HG02759 (cell line): ENCODE measurements at regions not wholly inside any gene's neighbourhood (a gene's known extent, or its start where the extent isn't known, plus 50 kb on each side); places are given as distances from the start of the nearest gene placed in this dataset.

ENCODE experiments used
- ATAC-seq: cut with Tn5 transposase; IDR thresholded peaks from one replicate; pipeline ENCODE4 v1.9.1; 2021; ENCODE audit warnings: mild to moderate bottlenecking, moderate library complexity; ENCODE audit not compliant: unreplicated experiment

DNA sequence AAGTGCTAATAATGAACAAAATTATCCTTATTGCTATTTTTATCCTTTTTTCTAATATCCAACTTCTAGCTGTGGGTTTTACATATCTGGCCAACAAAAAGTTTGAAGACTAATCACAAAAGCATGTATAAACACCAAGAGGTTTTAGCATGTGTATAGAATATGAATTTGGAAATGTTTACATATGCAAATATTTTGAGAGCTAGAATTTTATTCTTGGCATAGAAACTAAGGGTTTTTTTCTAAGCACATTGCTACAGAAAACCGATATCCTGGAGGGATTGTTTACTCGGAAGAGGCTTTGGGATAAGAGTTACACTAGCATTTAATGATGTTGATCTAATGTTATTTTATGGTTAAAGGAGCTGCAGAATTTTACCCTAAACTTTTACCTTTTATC lies 392.1 kb downstream of the EFNB2 start:
- no peak for ATAC-seq

DNA sequence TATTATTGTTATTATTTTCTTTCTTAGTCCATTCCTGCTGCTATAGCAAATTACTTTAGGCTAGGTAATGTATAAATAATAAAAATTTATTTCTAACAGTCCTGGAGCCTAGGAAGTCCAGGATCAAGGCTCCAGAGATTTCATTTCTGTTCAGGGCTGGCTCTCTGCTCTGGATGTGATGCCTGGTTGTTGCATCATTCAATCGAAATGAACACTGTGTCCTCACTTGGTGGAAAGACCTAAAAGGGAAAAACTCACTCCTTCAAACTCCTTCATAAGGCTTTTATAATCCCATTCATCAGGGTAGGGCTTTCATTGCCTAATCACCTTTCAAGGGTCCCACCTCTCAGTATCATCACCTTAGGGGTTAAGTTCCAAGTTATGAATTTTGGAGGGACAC lies 395.0 kb downstream of the EFNB2 start:
- ATAC-seq, result no peak

DNA sequence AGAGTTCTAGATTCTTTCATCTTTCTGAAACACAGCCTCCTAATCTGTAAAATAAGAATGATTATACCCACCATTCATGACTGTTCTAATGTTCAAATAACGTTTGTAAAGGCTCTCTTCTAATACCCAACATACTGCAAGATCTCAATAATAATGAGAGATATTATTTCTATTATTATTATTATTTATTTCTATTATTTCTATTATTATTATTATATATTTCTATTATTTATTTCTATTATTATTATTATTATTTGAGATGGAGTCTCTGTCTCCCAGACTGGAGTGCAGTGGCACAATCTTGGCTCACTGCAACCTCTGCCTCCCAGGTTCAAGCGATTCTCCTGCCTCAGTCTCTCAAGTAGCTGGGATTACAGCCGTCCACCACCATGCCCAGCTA lies 395.5 kb downstream of the EFNB2 start:
- ATAC-seq, result no peak

DNA sequence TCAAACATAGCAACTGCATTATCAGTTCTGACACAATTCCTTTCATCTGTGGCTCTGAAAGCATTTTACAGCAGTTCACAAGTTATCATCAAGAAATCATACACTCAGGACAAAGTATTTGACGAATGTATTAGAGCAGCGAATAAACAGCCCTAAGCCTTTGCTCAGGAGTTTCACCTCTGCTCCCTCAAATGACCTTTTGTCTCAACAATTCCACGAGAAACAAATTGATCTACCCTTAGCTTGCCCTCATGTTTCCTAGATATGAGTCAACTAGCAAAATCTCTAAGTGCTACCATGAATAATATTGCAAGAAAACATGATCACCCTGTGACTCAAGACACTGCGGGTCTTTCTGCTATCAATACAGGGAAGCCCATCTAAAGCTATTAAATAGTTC lies 396.1 kb downstream of the EFNB2 start:
- no peak for ATAC-seq

DNA sequence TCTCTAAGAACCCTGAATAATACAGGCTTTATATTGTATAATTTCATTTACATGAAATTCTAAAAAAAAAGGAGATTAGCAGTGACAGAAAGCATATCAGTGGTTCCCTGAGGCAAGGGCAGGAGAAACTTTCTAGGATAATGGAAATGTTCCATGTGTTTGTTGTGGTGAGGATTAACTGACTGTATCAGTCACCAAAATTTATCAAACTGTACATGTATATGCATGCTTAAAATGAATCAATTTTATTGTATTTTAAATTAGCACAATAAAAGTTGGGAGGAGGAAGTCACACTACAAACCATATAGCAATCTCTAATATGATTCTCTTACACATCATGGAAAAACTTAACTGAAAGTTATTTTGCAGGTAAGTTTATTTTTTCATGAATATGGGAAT lies 396.8 kb downstream of the EFNB2 start:
- ATAC-seq, result no peak

DNA sequence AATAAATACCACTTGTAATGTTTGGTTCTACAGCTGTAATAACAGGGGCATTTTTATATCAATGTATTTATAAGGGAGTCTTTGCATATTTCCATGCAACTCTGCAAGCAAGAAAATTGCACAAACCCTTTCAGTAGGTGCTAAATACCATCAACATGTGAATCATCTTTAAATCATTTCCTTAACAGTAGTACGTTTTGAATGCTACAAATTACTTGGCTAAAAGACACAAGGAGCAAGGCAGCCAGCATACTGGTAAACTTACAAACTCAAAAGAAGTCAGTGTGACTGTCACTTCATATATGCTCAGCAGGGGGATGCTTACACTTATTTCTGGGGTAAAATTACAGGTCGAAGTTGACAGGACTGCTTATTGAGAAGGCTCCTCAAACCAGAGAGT lies 402.4 kb downstream of the EFNB2 start:
- ATAC-seq, result no peak

DNA sequence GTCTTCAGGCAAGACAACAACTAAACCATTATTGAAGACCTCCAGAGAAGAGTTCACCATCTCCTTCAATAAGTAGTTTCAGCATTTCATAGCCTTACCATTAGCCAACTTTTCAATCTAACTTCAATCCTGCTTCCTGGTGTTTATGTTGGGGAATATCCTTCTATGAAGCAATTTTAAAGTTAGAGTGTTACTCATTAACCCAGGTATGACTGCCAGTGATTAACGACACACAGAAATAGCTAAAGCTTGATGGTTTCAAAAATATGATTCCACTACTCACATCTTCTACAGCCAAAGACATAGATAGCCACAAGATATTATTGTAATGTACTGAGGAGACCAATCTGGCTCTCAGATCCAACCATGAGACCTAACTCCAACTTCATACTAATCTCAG lies 403.2 kb downstream of the EFNB2 start:
- no peak for ATAC-seq

DNA sequence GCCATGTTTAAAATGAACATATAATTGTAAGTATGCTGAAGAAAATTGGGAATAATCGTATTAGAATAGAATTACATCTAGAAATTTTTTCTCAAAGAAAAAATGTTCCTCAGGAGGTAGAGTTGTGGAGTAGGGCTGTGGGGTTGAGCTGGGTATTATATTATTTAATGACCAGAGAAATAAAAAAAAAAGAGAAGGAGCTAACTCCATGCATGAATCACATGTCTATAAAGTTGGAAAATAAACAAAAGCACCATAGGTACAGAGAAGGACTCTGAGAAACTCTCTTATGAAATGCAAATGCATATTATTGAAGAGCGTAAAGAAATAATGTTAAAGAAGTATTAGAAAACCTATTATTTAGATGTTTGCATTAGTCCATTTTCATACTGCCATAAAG lies 405.5 kb downstream of the EFNB2 start:
- no peak for ATAC-seq

DNA sequence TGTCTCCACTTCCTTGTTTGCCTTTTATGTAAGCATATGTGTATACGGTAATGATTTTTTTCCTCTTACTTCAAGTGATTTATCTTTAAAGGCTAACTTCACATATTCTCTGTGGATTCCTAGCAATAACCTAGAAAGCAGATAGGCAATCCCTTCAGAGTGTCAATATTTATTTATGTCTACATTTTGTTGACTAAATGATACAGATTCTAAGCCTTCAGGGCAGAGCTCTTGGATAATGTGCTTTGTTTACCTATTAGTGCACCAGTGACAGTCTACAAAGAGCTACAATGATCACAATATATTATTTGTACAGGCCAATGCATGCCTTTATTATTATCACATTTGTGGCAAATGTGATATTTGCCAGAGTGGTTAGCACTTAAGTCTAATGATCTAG lies 406.2 kb downstream of the EFNB2 start:
- no peak for ATAC-seq

DNA sequence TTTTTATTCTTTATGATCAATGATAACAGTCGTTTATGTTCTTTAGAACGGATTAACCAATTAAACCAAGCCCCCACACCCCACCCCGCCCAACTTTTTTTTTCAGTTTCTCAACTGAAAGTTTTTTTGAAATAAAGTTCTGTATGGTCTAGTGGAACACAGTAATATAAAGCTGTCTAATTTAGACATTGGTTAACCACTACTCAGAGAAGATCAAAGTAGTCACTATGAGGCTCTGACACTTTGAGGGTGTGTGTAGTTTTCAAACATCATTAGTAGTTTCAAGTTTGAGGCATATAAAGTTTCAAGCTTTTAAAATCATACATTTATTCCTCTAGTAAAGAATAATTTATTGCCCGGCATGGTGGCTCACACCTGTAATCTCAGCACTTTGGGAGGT lies 413.2 kb downstream of the EFNB2 start:
- no peak for ATAC-seq

DNA sequence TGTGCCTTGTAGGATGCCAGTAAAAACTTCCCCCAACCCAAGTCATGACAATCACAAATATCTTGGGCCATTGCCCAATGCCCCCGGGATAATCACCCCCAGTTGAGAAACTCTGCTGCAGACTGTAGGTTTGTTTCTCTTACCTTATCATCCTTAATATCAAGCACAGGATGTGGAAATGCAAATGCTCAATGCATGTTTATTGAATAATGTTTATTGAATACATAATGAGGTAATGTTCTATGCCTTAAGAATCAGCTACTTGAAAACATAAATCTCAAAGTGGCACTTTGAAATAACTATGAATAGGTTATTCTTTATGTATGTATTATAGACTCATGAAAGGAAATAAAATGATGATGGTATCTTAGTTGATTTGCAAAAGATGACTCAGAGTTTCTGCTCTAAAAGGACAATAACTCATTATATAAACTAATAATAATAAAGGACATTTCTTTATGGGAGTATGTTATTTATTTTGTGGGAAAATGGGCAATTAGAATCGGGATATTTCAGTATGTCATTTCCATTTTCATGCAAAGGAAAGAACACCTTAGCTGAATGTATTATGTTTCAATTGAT lies 414.2 kb downstream of the EFNB2 start:
- no peak for ATAC-seq

DNA sequence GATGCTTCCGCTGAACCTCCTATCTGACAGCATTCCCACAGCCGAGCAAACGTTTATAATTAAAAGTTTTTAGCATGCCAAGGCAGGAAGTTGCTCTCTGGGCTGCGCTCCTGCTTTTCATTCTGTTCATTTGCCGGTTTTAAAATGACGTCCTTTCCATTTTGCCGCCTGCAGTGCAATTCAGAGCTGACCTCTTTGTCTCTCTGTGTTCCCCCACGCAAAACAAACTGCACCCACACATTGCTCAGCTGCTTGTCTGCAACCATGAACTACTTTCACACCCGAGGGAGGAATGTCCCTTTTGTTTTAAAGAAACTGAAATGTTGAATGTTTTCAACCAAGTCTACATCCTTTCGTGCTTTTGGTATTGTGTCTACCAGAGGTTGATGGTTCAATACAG lies 416.5 kb downstream of the EFNB2 start:
- no peak for ATAC-seq

DNA sequence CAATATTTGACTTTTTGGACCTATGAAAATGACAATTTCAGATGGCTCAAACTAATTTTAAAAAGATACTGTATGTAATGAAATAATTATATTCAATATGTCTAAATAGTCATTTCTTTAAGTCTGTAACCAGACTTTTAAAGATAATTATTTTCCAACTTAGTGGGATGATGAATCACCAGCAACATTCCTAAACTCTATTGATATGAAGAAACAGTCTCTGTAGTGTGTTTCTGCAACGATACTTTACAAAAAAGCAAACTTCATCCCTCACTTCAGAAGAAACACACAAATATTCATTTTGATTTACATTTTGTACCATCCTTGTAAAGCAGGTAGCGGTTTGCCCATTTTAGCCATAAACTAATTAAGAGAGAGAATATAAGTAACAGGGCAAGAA lies 417.4 kb downstream of the EFNB2 start:
- ATAC-seq, result no peak

DNA sequence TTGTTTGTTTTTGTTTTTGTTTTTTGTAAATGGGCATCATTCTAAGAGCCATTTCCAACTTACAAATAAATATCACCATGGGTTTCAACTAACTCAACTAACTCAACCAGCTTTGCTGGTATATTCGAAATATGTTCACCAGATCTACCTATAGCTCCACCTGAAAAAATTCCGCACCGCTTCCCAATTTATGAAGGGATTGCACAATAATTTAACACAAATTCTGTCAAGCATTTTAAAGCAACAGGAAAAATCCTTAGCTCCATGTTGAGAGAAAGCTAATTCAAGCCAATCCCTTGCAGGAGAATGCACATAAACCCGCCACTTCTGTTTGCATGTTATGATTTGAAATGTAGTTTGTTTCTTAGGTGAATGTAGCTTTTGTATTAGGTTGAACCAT lies 417.8 kb downstream of the EFNB2 start:
- ATAC-seq, result no peak

DNA sequence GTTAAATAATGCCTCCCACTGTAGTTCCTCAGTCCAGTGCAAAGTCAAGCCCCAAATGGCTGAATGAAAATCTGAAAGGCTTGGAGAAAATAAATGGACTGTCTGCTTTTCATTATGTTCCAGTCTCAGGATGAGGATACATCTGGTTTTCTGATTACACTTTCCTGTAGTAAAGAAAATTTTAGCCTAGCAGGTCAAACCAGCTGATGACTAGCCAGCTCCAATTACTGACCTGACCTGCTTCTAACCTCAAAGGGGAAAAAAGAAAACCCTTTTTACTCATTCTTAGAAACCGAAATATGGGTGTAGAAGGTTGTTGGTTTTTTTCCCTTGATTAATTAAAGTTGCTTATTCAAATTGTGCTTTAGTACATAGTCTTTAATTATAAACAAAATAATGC lies 418.4 kb downstream of the EFNB2 start:
- ATAC-seq, result no peak

DNA sequence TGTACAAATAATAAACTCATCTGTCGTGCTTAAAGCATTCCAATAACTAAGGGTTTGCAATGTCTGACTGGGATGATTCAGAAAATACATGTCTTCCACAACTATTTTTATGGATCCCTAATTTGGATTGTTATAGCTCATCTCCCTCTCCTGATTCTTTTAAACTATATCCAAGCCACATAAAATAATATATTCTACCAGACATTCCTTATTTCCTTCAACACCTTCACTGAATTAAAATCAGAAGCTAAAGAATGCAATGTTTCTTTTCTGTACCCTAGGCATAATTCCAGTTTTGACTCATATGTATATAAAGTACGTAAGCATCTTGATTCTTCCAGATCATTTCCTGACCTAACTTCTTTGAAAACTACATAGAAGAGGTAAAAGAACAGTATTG lies 420.4 kb downstream of the EFNB2 start:
- ATAC-seq, result no peak

DNA sequence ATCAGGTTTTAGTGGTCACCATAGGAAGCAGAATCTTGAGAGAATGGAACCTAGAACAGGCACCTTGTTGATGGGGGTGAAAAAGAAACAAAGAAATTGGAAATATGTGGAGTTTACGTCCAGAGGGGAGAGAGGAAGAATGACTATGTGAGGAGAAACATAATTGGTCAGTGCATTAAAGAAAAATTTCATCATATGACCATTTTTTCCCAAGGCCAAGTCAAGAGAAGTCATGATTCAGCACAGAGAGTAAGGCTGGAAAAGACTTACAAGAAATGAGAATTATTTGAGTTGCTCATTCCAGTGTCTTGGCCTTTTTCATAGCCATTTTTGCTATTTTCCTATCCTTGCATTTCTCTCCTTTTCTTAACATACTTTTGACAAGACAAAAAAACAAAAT lies 421.7 kb downstream of the EFNB2 start:
- no peak for ATAC-seq

DNA sequence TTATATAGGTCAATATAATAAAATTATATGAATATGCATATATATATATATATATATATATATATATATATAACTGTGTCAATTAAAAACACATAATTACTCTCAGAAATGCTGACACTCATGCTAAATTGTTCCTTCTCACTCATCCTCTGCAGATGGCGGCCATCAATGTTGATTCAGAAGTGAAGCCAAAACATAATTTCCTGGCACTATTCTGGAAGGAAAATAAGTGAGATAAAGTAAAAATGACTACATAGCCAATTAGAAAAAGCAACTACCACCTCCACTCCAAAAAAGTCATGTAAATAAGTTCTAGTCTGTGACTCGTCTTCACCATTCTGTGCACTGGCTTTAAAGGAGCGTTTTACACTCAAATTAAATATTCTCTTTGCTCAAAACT lies 423.3 kb downstream of the EFNB2 start:
- no peak for ATAC-seq

DNA sequence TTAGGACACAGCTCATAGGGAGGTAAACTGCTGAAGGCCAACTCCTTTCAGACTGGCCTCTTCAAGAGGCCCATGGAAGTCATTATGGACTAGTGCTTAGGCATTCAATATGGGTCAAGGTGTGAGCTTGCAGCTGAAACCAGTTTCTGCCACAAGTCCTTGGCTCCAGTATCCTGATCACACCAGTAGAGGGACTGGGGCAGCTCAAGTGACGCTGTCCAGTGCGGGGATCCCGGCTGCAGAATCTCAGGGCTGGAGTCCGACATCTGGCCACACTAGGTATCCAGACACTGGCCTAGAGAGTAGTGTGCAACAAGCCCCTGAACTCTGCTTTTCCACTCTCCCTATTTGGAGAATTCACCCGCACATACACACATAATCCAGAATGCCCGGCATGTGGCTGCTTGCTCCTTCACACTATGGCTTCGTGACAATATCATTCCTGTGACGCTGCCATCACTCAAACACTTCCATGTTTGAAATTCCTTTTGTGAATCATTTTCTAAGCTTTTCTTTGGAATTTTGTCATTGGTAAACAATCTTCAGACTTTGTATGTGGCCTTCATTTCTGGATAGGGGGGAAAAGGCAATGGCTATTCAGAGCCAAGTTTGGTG lies 425.1 kb downstream of the EFNB2 start:
- no peak for ATAC-seq

DNA sequence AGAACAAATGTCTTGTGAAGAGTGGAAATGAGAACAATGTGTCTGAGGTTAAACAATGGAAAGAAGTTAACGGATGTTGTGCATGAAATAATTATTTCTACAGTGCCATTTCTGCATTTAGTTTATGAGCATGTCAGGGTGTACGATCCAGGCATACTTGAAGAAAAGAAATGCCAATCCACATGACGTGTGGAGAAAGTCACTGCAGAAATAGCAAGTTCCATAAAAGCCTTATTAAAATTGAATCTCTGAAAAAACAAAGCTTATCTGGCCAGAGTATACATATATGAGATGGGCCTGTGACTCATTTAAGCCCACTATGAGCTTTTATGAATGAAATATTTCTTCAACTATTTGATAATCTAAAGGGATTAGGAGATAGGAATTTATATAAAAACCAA lies 426.1 kb downstream of the EFNB2 start:
- no peak for ATAC-seq

DNA sequence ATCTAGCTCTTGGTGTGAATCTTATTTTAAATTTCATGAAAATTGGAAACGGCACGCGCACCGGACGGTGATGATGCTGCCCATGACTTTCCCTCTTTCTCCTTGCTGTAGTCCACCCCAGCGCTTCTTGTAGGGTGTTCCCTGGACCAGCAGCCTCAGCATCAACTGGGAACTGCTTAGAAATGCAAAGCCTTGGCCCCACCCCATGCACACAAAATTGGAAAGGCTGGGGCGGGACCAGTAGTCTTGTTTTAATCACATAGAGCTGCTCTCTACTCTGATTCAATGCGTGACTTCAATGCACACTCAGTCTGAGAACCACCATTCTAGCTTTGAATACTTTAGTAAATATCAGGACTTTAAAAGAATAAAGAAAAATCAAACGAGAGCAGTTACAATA lies 427.1 kb downstream of the EFNB2 start:
- ATAC-seq, result no peak

DNA sequence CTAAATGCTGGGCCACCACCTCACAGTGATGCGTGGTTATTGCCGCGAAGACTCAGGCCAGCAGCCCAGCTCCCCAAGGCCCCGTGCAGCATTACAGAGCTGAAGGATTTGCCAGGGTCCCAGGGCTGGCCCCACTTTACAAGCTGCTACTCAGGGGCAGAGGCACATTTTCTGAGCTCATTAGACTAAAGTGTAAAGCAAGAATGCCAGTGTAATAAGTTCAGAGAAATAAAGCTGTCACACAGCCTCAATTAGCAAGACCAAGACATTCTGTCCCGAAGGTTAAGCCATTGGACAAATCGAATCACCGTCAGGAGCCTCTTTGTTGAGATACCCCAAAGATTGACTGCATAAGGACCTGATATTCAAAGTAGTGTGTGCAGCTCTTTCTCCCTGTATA lies 428.4 kb downstream of the EFNB2 start:
- no peak for ATAC-seq

DNA sequence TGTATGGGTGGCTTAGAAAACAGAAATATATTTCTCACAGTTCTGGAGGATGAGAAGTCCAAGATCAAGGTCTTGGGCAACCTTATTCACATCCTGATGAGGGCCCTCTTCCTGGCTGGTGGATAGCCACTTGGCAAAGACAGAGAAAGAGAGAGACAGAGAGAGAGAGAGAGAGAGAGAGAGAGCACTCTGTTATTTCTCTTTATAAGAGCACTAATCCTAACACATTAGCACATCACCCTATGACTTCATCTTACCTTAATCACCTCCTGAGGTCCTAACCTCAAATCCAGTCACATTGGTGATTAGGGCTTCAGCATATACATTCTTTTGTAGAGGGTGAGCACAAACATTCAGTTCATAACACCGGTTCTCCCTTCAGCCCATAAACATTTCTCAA lies 430.3 kb downstream of the EFNB2 start:
- ATAC-seq, result no peak
